H1 (cell line): ENCODE measurements at regions not wholly inside any gene's neighbourhood (a gene's known extent, or its start where the extent isn't known, plus 50 kb on each side); places are given as distances from the start of the nearest gene placed in this dataset.

Source experiments
- CTCF ChIA-PET: fragments of 300-600 bp; sonication (Branson Sonifier 250); formaldehyde crosslinking; loops from one replicate; lab custom pipeline; 2021; ENCODE audit not compliant: partially characterized antibody; lab: Charles Lee
- POLR2A ChIA-PET: fragments of 300-600 bp; sonication (Branson Sonifier 250); formaldehyde crosslinking; loops from one replicate; lab custom pipeline; 2021; ENCODE audit warnings: inconsistent platforms; ENCODE audit not compliant: partially characterized antibody; lab: Charles Lee
- DNase-seq, 2 experiments: peaks; one replicate each; pipeline versions ENCODE4 v3.0.0 to v3.0.0-alpha.2; 2010 to 2022; ENCODE audit warnings: low spot score in 2 of 2, low read depth in 1 of 2, mixed read lengths in 1 of 2
- FAIRE-seq: peaks from 2 replicates; lab custom pipeline; 2011; peaks lifted over from hg19 to GRCh38; lab: Jason Lieb, UNC
- H2AFZ ChIP-seq: 2 replicates; pipeline ENCODE4 v1.8.1; 2012; ENCODE audit warnings: low read length, inconsistent platforms
- H2AK5ac ChIP-seq: 2 replicates; pipeline ENCODE4 v1.6.1; 2013; ENCODE audit warnings: low read depth, low read length
- H2BK120ac ChIP-seq: replicated peaks from 2 replicates; pipeline ENCODE3; 2013; ENCODE audit warnings: low read depth, low read length, inconsistent platforms
- H2BK12ac ChIP-seq: 2 replicates; pipeline ENCODE4 v1.6.1; 2013; ENCODE audit warnings: low read depth, low read length
- H2BK15ac ChIP-seq: 2 replicates; pipeline ENCODE4 v1.6.1; 2013; ENCODE audit warnings: low read length
- H2BK20ac ChIP-seq: 2 replicates; pipeline ENCODE4 v1.6.1; 2013; ENCODE audit warnings: low read length
- H2BK5ac ChIP-seq: 2 replicates; pipeline ENCODE4 v1.6.1; 2013; ENCODE audit warnings: low read depth, low read length
- H3K14ac ChIP-seq: 2 replicates; pipeline ENCODE4 v1.6.1; 2013; ENCODE audit warnings: inconsistent platforms; ENCODE audit not compliant: insufficient read length
- H3K18ac ChIP-seq: 2 replicates; pipeline ENCODE4 v1.6.1; 2013; ENCODE audit warnings: low read length; ENCODE audit errors: extremely low read depth
- H3K23ac ChIP-seq: 2 replicates; pipeline ENCODE4 v1.6.1; 2013; ENCODE audit warnings: inconsistent platforms; ENCODE audit not compliant: insufficient read length
- H3K23me2 ChIP-seq: 2 replicates; pipeline ENCODE4 v1.6.1; 2013; ENCODE audit warnings: low read depth, low read length
- H3K27ac ChIP-seq: 2 replicates; pipeline ENCODE4 v1.6.1; 2011; ENCODE audit warnings: low read depth, low read length, inconsistent platforms
- H3K27me3 ChIP-seq, 4 experiments: replicated peaks in 1 of 4; 1 replicate in 1 of 4; 2 replicates in 3 of 4; pipeline versions ENCODE4 v1.6.1 to v1.8.1; 2011 to 2013; ENCODE audit warnings: low read length in 3 of 4, mild to moderate bottlenecking in 3 of 4, inconsistent platforms in 2 of 4, mixed read lengths in 2 of 4, moderate library complexity in 1 of 4; ENCODE audit not compliant: control insufficient read depth in 3 of 4, insufficient read depth in 3 of 4; ENCODE audit errors: extremely low read depth in 1 of 4
- H3K36me3 ChIP-seq, 4 experiments: 2 replicates each; pipeline versions ENCODE4 v1.6.1 to v1.8.1; 2011 to 2013; ENCODE audit warnings: mild to moderate bottlenecking in 4 of 4, low read length in 3 of 4, moderate library complexity in 2 of 4, control low read depth in 1 of 4, inconsistent platforms in 1 of 4; ENCODE audit not compliant: insufficient read depth in 4 of 4, control insufficient read depth in 2 of 4
- H3K4ac ChIP-seq: replicated peaks from 2 replicates; pipeline ENCODE3; 2013; ENCODE audit warnings: low read length, low read depth, mixed read lengths, inconsistent platforms; ENCODE audit not compliant: insufficient read length
- H3K4me1 ChIP-seq, 4 experiments: replicated peaks in 1 of 4; 1 replicate in 1 of 4; 2 replicates in 3 of 4; pipeline versions ENCODE4 v1.6.1 to v1.8.1; 2011 to 2013; ENCODE audit warnings: low read length in 3 of 4, inconsistent platforms in 2 of 4, mixed read lengths in 1 of 4; ENCODE audit not compliant: insufficient read depth in 4 of 4, control insufficient read depth in 3 of 4
- H3K4me2 ChIP-seq, 2 experiments: 2 replicates each; pipeline versions ENCODE4 v1.6.1 to v1.8.1; 2011 to 2013; ENCODE audit warnings: low read depth in 2 of 2, low read length in 2 of 2, control low read depth in 1 of 2, inconsistent platforms in 1 of 2, mild to moderate bottlenecking in 1 of 2; ENCODE audit not compliant: insufficient read depth in 1 of 2
- H3K4me3 ChIP-seq, 4 experiments: fragments of 200-600, 300-600 bp in 1 of 4; sonication (generic), shearing (Covaris generic), sonication (Bioruptor Twin) in 1 of 4; 2 replicates each; pipeline versions ENCODE4 v1.5.1 to v1.8.1; 2011 to 2016; ENCODE audit warnings: low read length in 4 of 4, low read depth in 3 of 4, control low read depth in 2 of 4, inconsistent platforms in 2 of 4, mild to moderate bottlenecking in 2 of 4, mixed read lengths in 1 of 4, moderate library complexity in 1 of 4; ENCODE audit not compliant: insufficient read depth in 2 of 4; ENCODE audit errors: extremely low read depth in 1 of 4
- H3K56ac ChIP-seq: replicated peaks from 2 replicates; pipeline ENCODE3; 2013; ENCODE audit warnings: low read depth, mild to moderate bottlenecking, mixed read lengths, low read length, inconsistent platforms; ENCODE audit not compliant: insufficient read length
- H3K79me1 ChIP-seq: 2 replicates; pipeline ENCODE4 v1.6.1; 2013; ENCODE audit warnings: low read depth, low read length, control low read depth
- H3K79me2 ChIP-seq, 2 experiments: 2 replicates each; pipeline versions ENCODE4 v1.6.1 to v1.8.1; 2012 to 2013; ENCODE audit warnings: low read length in 2 of 2, mild to moderate bottlenecking in 2 of 2, inconsistent platforms in 1 of 2; ENCODE audit not compliant: insufficient read depth in 2 of 2, control insufficient read depth in 1 of 2
- H3K9ac ChIP-seq, 4 experiments: replicated peaks in 1 of 4; 1 replicate in 1 of 4; 2 replicates in 3 of 4; pipeline versions ENCODE4 v1.6.1 to v1.8.1; 2011 to 2013; ENCODE audit warnings: low read depth in 3 of 4, low read length in 3 of 4, control low read depth in 2 of 4, mild to moderate bottlenecking in 2 of 4, moderate library complexity in 2 of 4, inconsistent platforms in 1 of 4; ENCODE audit errors: extremely low read depth in 1 of 4
- H3K9me3 ChIP-seq, 2 experiments: 2 replicates each; pipeline versions ENCODE4 v1.6.1 to v1.8.1; 2012 to 2013; ENCODE audit warnings: mild to moderate bottlenecking in 2 of 2, moderate library complexity in 2 of 2, control low read depth in 1 of 2, inconsistent platforms in 1 of 2, low read depth in 1 of 2, low read length in 1 of 2, mixed read lengths in 1 of 2; ENCODE audit not compliant: insufficient read depth in 2 of 2
- H4K20me1 ChIP-seq, 2 experiments: replicated peaks in 1 of 2; 2 replicates each; pipeline versions ENCODE3 to v1.8.1; 2011 to 2013; ENCODE audit warnings: inconsistent platforms in 2 of 2, low read length in 2 of 2, mild to moderate bottlenecking in 1 of 2; ENCODE audit not compliant: insufficient read depth in 2 of 2, control insufficient read depth in 1 of 2
- H4K5ac ChIP-seq: 2 replicates; pipeline ENCODE4 v1.6.1; 2013; ENCODE audit warnings: low read length, low read depth, mixed read lengths, inconsistent platforms; ENCODE audit not compliant: insufficient read length
- H4K8ac ChIP-seq: 2 replicates; pipeline ENCODE4 v1.8.0; 2013; ENCODE audit warnings: mild to moderate bottlenecking, moderate library complexity, low read length, inconsistent platforms; ENCODE audit not compliant: insufficient read depth; ENCODE audit errors: extremely low read depth
- H4K91ac ChIP-seq: replicated peaks from 2 replicates; pipeline ENCODE3; 2013; ENCODE audit warnings: low read length, mixed read lengths, inconsistent platforms; ENCODE audit not compliant: insufficient read length
- BACH1 ChIP-seq: IDR thresholded peaks from 2 replicates; pipeline ENCODE4 v1.6.1; 2012; ENCODE audit warnings: low read length, improper control_type of control experiment
- EGR1 ChIP-seq: IDR thresholded peaks from 2 replicates; pipeline ENCODE4 v1.6.1; 2011; ENCODE audit warnings: low read depth, low read length, borderline replicate concordance
- EP300 ChIP-seq, 2 experiments: IDR thresholded peaks; 1 replicate in 1 of 2; 2 replicates in 1 of 2; pipeline ENCODE4 v1.6.1; 2011 to 2012; ENCODE audit warnings: low read depth in 2 of 2, low read length in 2 of 2, mild to moderate bottlenecking in 2 of 2, borderline replicate concordance in 1 of 2, inconsistent platforms in 1 of 2, moderate library complexity in 1 of 2
- EZH2 ChIP-seq: fragments of 200-600 bp; sonication (generic); IDR thresholded peaks from 2 replicates; pipeline ENCODE4 v1.7.1; 2012; ENCODE audit warnings: low read depth, mild to moderate bottlenecking, moderate library complexity, low read length, inconsistent platforms; ENCODE audit not compliant: severe bottlenecking
- JUN ChIP-seq: IDR thresholded peaks from 2 replicates; pipeline ENCODE4 v1.6.1; 2011; ENCODE audit warnings: low read depth, mild to moderate bottlenecking, improper control_type of control experiment, low read length
- KDM4A ChIP-seq: IDR thresholded peaks from one replicate; pipeline ENCODE4 v1.7.1; 2012; ENCODE audit warnings: low read depth, mild to moderate bottlenecking, moderate library complexity, low read length, inconsistent platforms; ENCODE audit not compliant: severe bottlenecking
- POLR2A ChIP-seq, 2 experiments: IDR thresholded peaks; 1 replicate in 1 of 2; 2 replicates in 1 of 2; pipeline ENCODE4 v1.6.1; 2011; ENCODE audit warnings: low read depth in 2 of 2, low read length in 2 of 2, mild to moderate bottlenecking in 2 of 2; ENCODE audit errors: control extremely low read depth in 1 of 2
- SP4 ChIP-seq: IDR thresholded peaks from 2 replicates; pipeline ENCODE4 v1.6.1; 2012; ENCODE audit warnings: low read length, inconsistent platforms
- TAF1 ChIP-seq: IDR thresholded peaks from 2 replicates; pipeline ENCODE4 v1.6.1; 2011; ENCODE audit warnings: mild to moderate bottlenecking, low read depth, low read length
- WGBS, 2 experiments: shearing (Covaris generic) in 1 of 2; methylation state at CpG; one replicate each; pipeline versions ENCODE4 v1.1.6 to v1.1.7; 2013 to 2015; ENCODE audit warnings: low lambda C conversion rate in 2 of 2, mixed read lengths in 2 of 2, inconsistent platforms in 1 of 2, low coverage in 1 of 2, missing lambda C conversion rate in 1 of 2; ENCODE audit not compliant: insufficient replicate concordance in 2 of 2, insufficient coverage in 1 of 2, insufficient read length in 1 of 2; ENCODE audit errors: extremely low coverage in 1 of 2, missing lambda C conversion rate in 1 of 2; 5-methylcytosine and 5-hydroxymethylcytosine counted together
- TF ChIP-seq, protein P1 (sequence below): IDR thresholded peaks from 2 replicates; pipeline ENCODE4 v1.6.1; 2012; ENCODE audit warnings: inconsistent platforms
- TF ChIP-seq, protein P2 (sequence below): IDR thresholded peaks from 2 replicates; pipeline ENCODE4 v1.6.1; 2011; ENCODE audit warnings: low read depth, mild to moderate bottlenecking, low read length; ENCODE audit not compliant: insufficient read depth
- TF ChIP-seq, protein P3 (sequence below): IDR thresholded peaks from 2 replicates; pipeline ENCODE4 v1.6.1; 2012; ENCODE audit warnings: inconsistent platforms

DNA sequence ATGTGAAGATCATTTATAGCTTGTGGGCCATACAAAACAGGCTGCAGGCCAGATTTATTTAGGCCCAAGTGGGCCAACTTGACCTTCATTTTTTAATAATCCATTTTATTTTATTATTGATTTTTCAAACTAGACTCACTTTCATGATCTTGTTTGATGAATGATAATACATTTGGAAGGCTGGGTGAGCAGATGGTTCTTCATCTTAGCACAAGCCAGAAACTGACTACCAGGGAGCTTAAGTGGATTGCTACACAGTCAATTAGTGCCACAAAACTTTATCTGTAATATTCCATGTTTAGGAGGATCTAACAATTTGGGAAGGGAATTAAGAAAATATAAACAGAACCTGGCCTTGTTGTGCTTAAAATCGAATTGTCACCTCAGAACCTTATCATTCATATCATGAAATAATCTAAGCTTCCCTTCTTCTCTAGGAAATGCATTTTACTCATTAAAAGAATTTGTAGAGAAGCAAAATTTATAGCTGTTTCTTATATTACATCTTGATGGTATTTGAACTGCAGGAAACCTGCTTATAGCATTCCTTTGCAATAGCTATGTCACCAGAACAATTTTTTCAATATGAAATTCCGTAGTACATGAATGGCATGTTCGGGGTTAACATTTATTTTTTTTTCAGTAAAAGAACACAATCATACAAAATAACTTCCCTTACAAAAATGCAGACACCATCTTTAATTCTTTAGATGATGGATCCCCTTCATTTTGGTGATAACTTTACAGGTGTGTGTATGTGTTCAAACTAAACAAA lies 62.0 kb upstream of the CSRP2 start:
- Histone ChIP-seq H4K8ac (no peak overlapping the region), H4K20me1 (no peaks in the 10 kb centered on the region), H2BK12ac (no peak overlapping the region), H3K23me2 (no peaks in the 10 kb centered on the region), H3K27me3 (no peaks in the 10 kb centered on the region), H3K9ac (no peak overlapping the region), H3K36me3 (no peaks in the 10 kb centered on the region), H3K9me3 (no peaks in the 10 kb centered on the region), H3K18ac (no peak overlapping the region), H2BK120ac (no peak overlapping the region), H3K4me1 (no peaks in the 10 kb centered on the region), H3K27ac (no peak overlapping the region), H2BK15ac (no peak overlapping the region), H3K79me2 (no peaks in the 10 kb centered on the region), H2BK5ac (no peak overlapping the region), H3K23ac (no peak overlapping the region), H3K56ac (no peak overlapping the region), H3K14ac (no peak overlapping the region), H4K91ac (no peak overlapping the region), H4K5ac (no peak overlapping the region), H2AK5ac (no peak overlapping the region), H2AFZ (no peak overlapping the region), H2BK20ac (no peak overlapping the region), H3K4ac (no peak overlapping the region), H3K79me1 (no peaks in the 10 kb centered on the region), H3K4me2 (no peak overlapping the region), H3K4me3 (no peak overlapping the region)
- 90% methylated on average over 3 of the region's 3 CpGs; no CpG with 5 or more reads in 1 of the 2 experiments for WGBS, 2 experiments
- CTCF ChIA-PET: interaction anchor here (0.9 to 2.4 kb wide), 3 partner anchors 14 to 70 kb away, joined by 3 to 7 read pairs (median 3); no protein-coding TSS in a partner anchor
- POLR2A ChIA-PET: interaction anchor here (0.6 kb wide), 1 partner anchor 85 kb away, joined by 3 read pairs; no protein-coding TSS in a partner anchor
- FAIRE-seq (no peak), DNase-seq (no peak)
- TF ChIP-seq, protein P1, sequence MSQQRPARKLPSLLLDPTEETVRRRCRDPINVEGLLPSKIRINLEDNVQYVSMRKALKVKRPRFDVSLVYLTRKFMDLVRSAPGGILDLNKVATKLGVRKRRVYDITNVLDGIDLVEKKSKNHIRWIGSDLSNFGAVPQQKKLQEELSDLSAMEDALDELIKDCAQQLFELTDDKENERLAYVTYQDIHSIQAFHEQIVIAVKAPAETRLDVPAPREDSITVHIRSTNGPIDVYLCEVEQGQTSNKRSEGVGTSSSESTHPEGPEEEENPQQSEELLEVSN: no peak
- TF ChIP-seq, protein P2, sequence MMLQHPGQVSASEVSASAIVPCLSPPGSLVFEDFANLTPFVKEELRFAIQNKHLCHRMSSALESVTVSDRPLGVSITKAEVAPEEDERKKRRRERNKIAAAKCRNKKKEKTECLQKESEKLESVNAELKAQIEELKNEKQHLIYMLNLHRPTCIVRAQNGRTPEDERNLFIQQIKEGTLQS: no peak
- TF ChIP-seq KDM4A (no peak), EZH2 (no peak), EP300 (IDR thresholded peaks at IDR 0.05; ENCODE audit: borderline replicate concordance in 1 of 2, low read depth in 2 of 2, low read length in 2 of 2) (no peak), SP4 (no peak), JUN (no peak), BACH1 (no peak), TAF1 (no peak), POLR2A (IDR thresholded peaks at IDR 0.05; ENCODE audit: control extremely low read depth in 1 of 2, low read depth in 2 of 2, low read length in 2 of 2) (no peak), EGR1 (no peak)
- TF ChIP-seq, protein P3, sequence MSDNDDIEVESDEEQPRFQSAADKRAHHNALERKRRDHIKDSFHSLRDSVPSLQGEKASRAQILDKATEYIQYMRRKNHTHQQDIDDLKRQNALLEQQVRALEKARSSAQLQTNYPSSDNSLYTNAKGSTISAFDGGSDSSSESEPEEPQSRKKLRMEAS: no peak
